ENCODE measurements at regions not wholly inside any gene's neighbourhood (a gene's known extent, or its start where the extent isn't known, plus 50 kb on each side); places are given as distances from the start of the nearest gene placed in this dataset.

GRCh38 chr10:125559210-125559609 is 123.8 kb downstream of the TEX36 start:
- no peaks in the 10 kb centered on the region for H3K36me3 ChIP-seq
- H3K4me3 ChIP-seq = no peak overlapping the region
- H3K27ac ChIP-seq = no peak overlapping the region
- H3K4me1 ChIP-seq = no peaks in the 10 kb centered on the region
- peaks cover 0 to 16% (median 5%) of the 10 kb centered on the region in 9 donors for H3K27me3 ChIP-seq
- no peaks in the 10 kb centered on the region for H3K9me3 ChIP-seq
- DNase-seq = no peak
- intact Hi-C loops (cut with DNase I) = no loop called here
- no peak for ATAC-seq
- 42 to 78% (median 67%) methylated on average over 2 of the region's 2 CpGs for WGBS, 4 donors
- TF ChIP-seq CTCF (IDR thresholded peaks at IDR 0.05) = no peak
- TF ChIP-seq POLR2A (IDR thresholded peaks at IDR 0.05) = no peak

DNA sequence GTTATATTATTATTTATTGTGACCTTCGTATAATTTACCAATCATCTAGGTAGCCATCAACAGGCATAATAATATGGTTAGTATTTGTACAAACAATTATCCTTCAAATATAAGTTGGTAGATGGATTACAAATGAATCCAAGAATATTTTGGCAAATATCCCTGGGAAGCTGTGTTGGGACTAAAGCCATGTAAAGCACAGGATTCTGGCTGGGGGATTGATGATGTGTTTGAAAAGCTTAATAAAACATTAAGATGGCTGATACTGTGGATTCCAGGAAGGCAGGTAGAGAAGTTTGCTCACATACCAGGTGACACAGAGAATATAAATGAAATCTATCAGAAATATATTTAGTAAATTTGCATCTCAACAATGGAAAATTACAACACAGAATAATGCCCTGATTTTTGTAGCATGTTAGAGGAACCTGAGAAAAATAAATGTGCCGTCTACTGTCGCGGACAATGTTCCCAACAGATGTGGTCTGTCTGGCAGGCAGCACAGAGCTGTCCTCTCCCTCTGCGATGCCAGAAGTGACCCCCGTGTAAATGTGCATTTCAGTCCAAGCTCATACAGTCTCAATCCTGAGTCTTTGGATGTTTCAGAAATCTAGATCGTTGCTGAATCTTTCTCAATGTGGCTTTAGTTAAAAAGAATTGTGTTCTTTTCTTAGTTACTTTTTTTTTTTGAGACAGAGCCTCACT is 125.0 kb downstream of the TEX36 start:
- no peaks in the 10 kb centered on the region for H3K4me1 ChIP-seq
- TF ChIP-seq CTCF (IDR thresholded peaks at IDR 0.05) (no peak), POLR2A (IDR thresholded peaks at IDR 0.05) (no peak)
- H3K4me3 ChIP-seq = no peak overlapping the region
- 68 to 79% (median 75%) methylated on average over 7 of the region's 7 CpGs for WGBS, 4 donors
- ATAC-seq = no peak
- no peak overlapping the region for H3K27ac ChIP-seq
- DNase-seq = no peak
- intact Hi-C loops (cut with DNase I) = no loop called here
- peaks cover 0 to 13% (median 5%) of the 10 kb centered on the region in 9 donors for H3K27me3 ChIP-seq
- H3K36me3 ChIP-seq = no peaks in the 10 kb centered on the region
- H3K9me3 ChIP-seq = peaks cover 0 to 12% (median 2%) of the 10 kb centered on the region in 12 donors

- intact Hi-C loops (cut with DNase I) = no loop called here
- H3K4me3 ChIP-seq = no peak overlapping the region
- no peaks in the 10 kb centered on the region for H3K36me3 ChIP-seq
- H3K4me1 ChIP-seq = no peaks in the 10 kb centered on the region
- H3K27ac ChIP-seq = no peak overlapping the region
- peaks cover 0 to 18% (median 5%) of the 10 kb centered on the region in 12 donors for H3K9me3 ChIP-seq
- H3K27me3 ChIP-seq = peaks cover 0 to 11% (median under 1%) of the 10 kb centered on the region in 9 donors
- ATAC-seq = no peak
- TF ChIP-seq CTCF (IDR thresholded peaks at IDR 0.05) (no peak), POLR2A (IDR thresholded peaks at IDR 0.05) (no peak)
- no peak for DNase-seq
- WGBS, 4 donors = 48 to 64% (median 58%) methylated on average over 4 of the region's 4 CpGs
Observed at GRCh38 chr10:125557311-125557710, 125.7 kb downstream of the TEX36 start.

GRCh38 chr10:125556882-125557281 is 126.1 kb downstream of the TEX36 start:
- H3K4me3 ChIP-seq = no peak overlapping the region
- WGBS, 4 donors = 30 to 34% (median 32%) methylated on average over 4 of the region's 4 CpGs
- intact Hi-C loops (cut with DNase I) = no loop called here
- no peaks in the 10 kb centered on the region for H3K4me1 ChIP-seq
- TF ChIP-seq POLR2A (IDR thresholded peaks at IDR 0.05) = no peak
- no peak for TF ChIP-seq CTCF (IDR thresholded peaks at IDR 0.05)
- H3K27ac ChIP-seq = no peak overlapping the region
- DNase-seq (no peak), ATAC-seq (no peak)
- H3K27me3 ChIP-seq = peaks cover 0 to 11% (median 0%) of the 10 kb centered on the region in 9 donors
- H3K36me3 ChIP-seq = no peaks in the 10 kb centered on the region
- H3K9me3 ChIP-seq = peaks cover 0 to 18% (median 6%) of the 10 kb centered on the region in 12 donors
